ENCODE measurements at regions not wholly inside any gene's neighbourhood (a gene's known extent, or its start where the extent isn't known, plus 50 kb on each side); places are given as distances from the start of the nearest gene placed in this dataset.
"Not testable (repeated sequence)": the region's sequence is repeated elsewhere in the genome, so short reads cannot be mapped to it uniquely, and the experiment has no call there.

- Histone ChIP-seq H3K9me2 (ENCODE audit: insufficient read depth) (no peaks in the 10 kb centered on the region), H3K79me2 (ENCODE audit: insufficient read depth, low read length) (no peaks in the 10 kb centered on the region), H3K9ac (ENCODE audit: low read length) (no peak overlapping the region), H3K4me1 (ENCODE audit: control insufficient read depth in 1 of 2, insufficient read depth in 2 of 2, low read length in 2 of 2) (no peaks in the 10 kb centered on the region), H3K4me2 (ENCODE audit: low read length) (no peak overlapping the region), H3K27ac (ENCODE audit: low read depth, low read length) (no peak overlapping the region), H3K27me3 (ENCODE audit: insufficient read depth, low read length) (no peaks in the 10 kb centered on the region), H3K9me3 (ENCODE audit: control insufficient read depth in 1 of 2, insufficient read depth in 1 of 2, low read depth in 1 of 2, low read length in 2 of 2) (no peaks in the 10 kb centered on the region; a peak in 1 of 4 replicates), H4K20me1 (ENCODE audit: insufficient read depth) (no peaks in the 10 kb centered on the region), H3K4me3 (replicated peaks in 1 of 2; ENCODE audit: low read depth in 1 of 2, low read length in 2 of 2) (no peak overlapping the region), H3K36me3 (ENCODE audit: control insufficient read depth in 1 of 2, insufficient read depth in 2 of 2, low read length in 2 of 2) (no peaks in the 10 kb centered on the region), H2AFZ (ENCODE audit: low read depth, low read length, poor library complexity, severe bottlenecking) (no peak overlapping the region)
- ChIA-PET POLR2A (no interaction called here), RAD21 (ENCODE audit: low non-redundant PET in 1 of 2, low total read pairs in 2 of 2, uncharacterized antibody in 2 of 2, unreplicated experiment in 2 of 2) (no interaction called here), CTCF (no interaction called here)
- no TSS peak for BruUV-seq (replicated peaks)
- TF ChIP-seq FOSL1 (IDR thresholded peaks at IDR 0.05; ENCODE audit: low read depth) (no peak), SP1 (IDR thresholded peaks at IDR 0.05; ENCODE audit: low read depth) (no peak), EZH2 (IDR thresholded peaks at IDR 0.05) (no peak)
- ATAC-seq (no peak), DNase-seq (ENCODE audit: low read depth, low spot score) (no peak)
- intact Hi-C loops (cut with micrococcal nuclease) = no loop called here
Observed at GRCh38 chr5:155665361-155665760, 651.8 kb downstream of the KIF4B start.

GRCh38 chr5:155672001-155672400 is 655.0 kb upstream of the SGCD start:
- BruUV-seq (replicated peaks); POLR2A ChIA-PET; H4K20me1 ChIP-seq (ENCODE audit: insufficient read depth); H3K27me3 ChIP-seq (ENCODE audit: insufficient read depth, low read length); ATAC-seq; H3K36me3 ChIP-seq (ENCODE audit: control insufficient read depth in 1 of 2, insufficient read depth in 2 of 2, low read length in 2 of 2); H3K79me2 ChIP-seq (ENCODE audit: insufficient read depth, low read length); H3K4me3 ChIP-seq (replicated peaks in 1 of 2; ENCODE audit: low read depth in 1 of 2, low read length in 2 of 2); H3K27ac ChIP-seq (ENCODE audit: low read depth, low read length); H3K9me3 ChIP-seq (ENCODE audit: control insufficient read depth in 1 of 2, insufficient read depth in 1 of 2, low read depth in 1 of 2, low read length in 2 of 2); H3K4me1 ChIP-seq (ENCODE audit: control insufficient read depth in 1 of 2, insufficient read depth in 2 of 2, low read length in 2 of 2); H3K4me2 ChIP-seq (ENCODE audit: low read length); DNase-seq (ENCODE audit: low read depth, low spot score); CTCF ChIA-PET; H3K9me2 ChIP-seq (ENCODE audit: insufficient read depth); H2AFZ ChIP-seq (ENCODE audit: low read depth, low read length, poor library complexity, severe bottlenecking); H3K9ac ChIP-seq (ENCODE audit: low read length); RAD21 ChIA-PET (ENCODE audit: low non-redundant PET in 1 of 2, low total read pairs in 2 of 2, uncharacterized antibody in 2 of 2, unreplicated experiment in 2 of 2); intact Hi-C loops (cut with micrococcal nuclease): not testable (repeated sequence)

- DNase-seq (ENCODE audit: low read depth, low spot score) (no peak), ATAC-seq (no peak)
- H3K4me1 ChIP-seq (ENCODE audit: control insufficient read depth in 1 of 2, insufficient read depth in 2 of 2, low read length in 2 of 2) = no peaks in the 10 kb centered on the region
- ChIA-PET CTCF (no interaction called here), RAD21 (ENCODE audit: low non-redundant PET in 1 of 2, low total read pairs in 2 of 2, uncharacterized antibody in 2 of 2, unreplicated experiment in 2 of 2) (no interaction called here), POLR2A (no interaction called here)
- no peak overlapping the region for H3K4me3 ChIP-seq (replicated peaks in 1 of 2; ENCODE audit: low read depth in 1 of 2, low read length in 2 of 2)
- no peaks in the 10 kb centered on the region for H4K20me1 ChIP-seq (ENCODE audit: insufficient read depth)
- no peaks in the 10 kb centered on the region for H3K27me3 ChIP-seq (ENCODE audit: insufficient read depth, low read length)
- no peaks in the 10 kb centered on the region for H3K9me2 ChIP-seq (ENCODE audit: insufficient read depth)
- H3K27ac ChIP-seq (ENCODE audit: low read depth, low read length) = no peak overlapping the region
- H3K9ac ChIP-seq (ENCODE audit: low read length) = no peak overlapping the region
- no peaks in the 10 kb centered on the region for H3K79me2 ChIP-seq (ENCODE audit: insufficient read depth, low read length)
- H3K9me3 ChIP-seq (ENCODE audit: control insufficient read depth in 1 of 2, insufficient read depth in 1 of 2, low read depth in 1 of 2, low read length in 2 of 2) = peaks cover 0 to 3% of the 10 kb centered on the region in 2 experiments; a peak in 1 of 4 replicates
- no peak overlapping the region for H2AFZ ChIP-seq (ENCODE audit: low read depth, low read length, poor library complexity, severe bottlenecking)
- H3K36me3 ChIP-seq (ENCODE audit: control insufficient read depth in 1 of 2, insufficient read depth in 2 of 2, low read length in 2 of 2) = no peaks in the 10 kb centered on the region
- BruUV-seq (replicated peaks) = no TSS peak
- intact Hi-C loops (cut with micrococcal nuclease) = no loop called here
- no peak overlapping the region for H3K4me2 ChIP-seq (ENCODE audit: low read length)
- TF ChIP-seq ZNF274 (IDR thresholded peaks at IDR 0.05; ENCODE audit: low read depth, low read length) = no peak
- TF ChIP-seq SP1 (IDR thresholded peaks at IDR 0.05; ENCODE audit: low read depth) = no peak
- TF ChIP-seq ZBTB33 (IDR thresholded peaks at IDR 0.05; ENCODE audit: extremely low read depth, insufficient replicate concordance, low read length) = no peak
- TF ChIP-seq EZH2 (IDR thresholded peaks at IDR 0.05) = no peak
- no peak for TF ChIP-seq EZH2phosphoT487 (IDR thresholded peaks at IDR 0.05; ENCODE audit: borderline replicate concordance)
- no peak for TF ChIP-seq MAX (IDR thresholded peaks at IDR 0.05)
- TF ChIP-seq CBX3 (IDR thresholded peaks at IDR 0.05; ENCODE audit: low read depth) = no peak
- no peak for TF ChIP-seq ELF1 (IDR thresholded peaks at IDR 0.05; ENCODE audit: borderline replicate concordance, low read depth)
- no peak for TF ChIP-seq POLR2AphosphoS5 (IDR thresholded peaks at IDR 0.05; ENCODE audit: low read depth, low read length)
- TF ChIP-seq ATF3 (IDR thresholded peaks at IDR 0.05) = no peak
Observed at GRCh38 chr5:155676967-155677366, 650.0 kb upstream of the SGCD start.
